ENCODE measurements at regions not wholly inside any gene's neighbourhood (a gene's known extent, or its start where the extent isn't known, plus 50 kb on each side); places are given as distances from the start of the nearest gene placed in this dataset.

GRCh38 chr2:187640926-187641510 is 86.8 kb upstream of the TFPI start:
- DNase-seq = no peak
- no peak for ATAC-seq (ENCODE audit: insufficient read depth, low FRiP score)
- no peak for TF ChIP-seq CTCF (IDR thresholded peaks at IDR 0.05; ENCODE audit: control extremely low read depth, extremely low read depth)
- Histone ChIP-seq H3K27me3 (ENCODE audit: control insufficient read depth in 3 of 3, insufficient read depth in 3 of 3, low read length in 2 of 3) (no peaks in the 10 kb centered on the region), H3K9me3 (ENCODE audit: control insufficient read depth in 4 of 4, insufficient read depth in 3 of 4, low read length in 3 of 4) (peaks cover 0 to 4% (median 0%) of the 10 kb centered on the region in 4 donors), H3K4me3 (no peak overlapping the region), H3K4me1 (ENCODE audit: control insufficient read depth in 5 of 5, insufficient read depth in 5 of 5, low read length in 5 of 5) (no peaks in the 10 kb centered on the region), H3K27ac (ENCODE audit: low read depth in 1 of 2, low read length in 1 of 2) (no peak overlapping the region), H3K9ac (ENCODE audit: insufficient read depth in 1 of 2, low read length in 2 of 2) (no peak overlapping the region), H3K36me3 (ENCODE audit: control insufficient read depth in 4 of 4, insufficient read depth in 4 of 4, low read length in 4 of 4) (no peaks in the 10 kb centered on the region)
- 89% methylated on average over 6 of the region's 6 CpGs for WGBS, 2 donors

GRCh38 chr2:187642498-187642897 is 88.3 kb upstream of the TFPI start:
- WGBS, 2 donors = 77 to 83% methylated on average over 4 of the region's 4 CpGs
- Histone ChIP-seq H3K9me3 (ENCODE audit: control insufficient read depth in 4 of 4, insufficient read depth in 3 of 4, low read length in 3 of 4) (peaks cover 0 to 1% (median 0%) of the 10 kb centered on the region in 4 donors), H3K36me3 (ENCODE audit: control insufficient read depth in 4 of 4, insufficient read depth in 4 of 4, low read length in 4 of 4) (no peaks in the 10 kb centered on the region), H3K4me3 (no peak overlapping the region), H3K4me1 (ENCODE audit: control insufficient read depth in 5 of 5, insufficient read depth in 5 of 5, low read length in 5 of 5) (no peaks in the 10 kb centered on the region), H3K9ac (ENCODE audit: insufficient read depth in 1 of 2, low read length in 2 of 2) (no peak overlapping the region), H3K27me3 (ENCODE audit: control insufficient read depth in 3 of 3, insufficient read depth in 3 of 3, low read length in 2 of 3) (no peaks in the 10 kb centered on the region), H3K27ac (ENCODE audit: low read depth in 1 of 2, low read length in 1 of 2) (no peak overlapping the region)
- no peak for DNase-seq
- ATAC-seq (ENCODE audit: insufficient read depth, low FRiP score) = no peak
- no peak for TF ChIP-seq CTCF (IDR thresholded peaks at IDR 0.05; ENCODE audit: control extremely low read depth, extremely low read depth)

GRCh38 chr2:187644486-187644885 is 90.3 kb upstream of the TFPI start:
- no peaks in the 10 kb centered on the region for H3K36me3 ChIP-seq (ENCODE audit: control insufficient read depth in 4 of 4, insufficient read depth in 4 of 4, low read length in 4 of 4)
- H3K27me3 ChIP-seq (ENCODE audit: control insufficient read depth in 3 of 3, insufficient read depth in 3 of 3, low read length in 2 of 3) = no peaks in the 10 kb centered on the region
- H3K9me3 ChIP-seq (ENCODE audit: control insufficient read depth in 4 of 4, insufficient read depth in 3 of 4, low read length in 3 of 4) = no peaks in the 10 kb centered on the region
- ATAC-seq (ENCODE audit: insufficient read depth, low FRiP score) (no peak), DNase-seq (no peak)
- H3K9ac ChIP-seq (ENCODE audit: insufficient read depth in 1 of 2, low read length in 2 of 2) = no peak overlapping the region
- no peak for TF ChIP-seq CTCF (IDR thresholded peaks at IDR 0.05; ENCODE audit: control extremely low read depth, extremely low read depth)
- no peak overlapping the region for H3K4me3 ChIP-seq
- no peak overlapping the region for H3K27ac ChIP-seq (ENCODE audit: low read depth in 1 of 2, low read length in 1 of 2)
- H3K4me1 ChIP-seq (ENCODE audit: control insufficient read depth in 5 of 5, insufficient read depth in 5 of 5, low read length in 5 of 5) = no peaks in the 10 kb centered on the region

GRCh38 chr2:187644981-187645380 is 90.7 kb upstream of the TFPI start:
- Histone ChIP-seq H3K27ac (ENCODE audit: low read depth in 1 of 2, low read length in 1 of 2) (no peak overlapping the region), H3K4me1 (ENCODE audit: control insufficient read depth in 5 of 5, insufficient read depth in 5 of 5, low read length in 5 of 5) (no peaks in the 10 kb centered on the region), H3K27me3 (ENCODE audit: control insufficient read depth in 3 of 3, insufficient read depth in 3 of 3, low read length in 2 of 3) (no peaks in the 10 kb centered on the region), H3K4me3 (no peak overlapping the region), H3K9ac (ENCODE audit: insufficient read depth in 1 of 2, low read length in 2 of 2) (no peak overlapping the region), H3K9me3 (ENCODE audit: control insufficient read depth in 4 of 4, insufficient read depth in 3 of 4, low read length in 3 of 4) (no peaks in the 10 kb centered on the region), H3K36me3 (ENCODE audit: control insufficient read depth in 4 of 4, insufficient read depth in 4 of 4, low read length in 4 of 4) (no peaks in the 10 kb centered on the region)
- DNase-seq = no peak
- ATAC-seq (ENCODE audit: insufficient read depth, low FRiP score) = no peak
- no peak for TF ChIP-seq CTCF (IDR thresholded peaks at IDR 0.05; ENCODE audit: control extremely low read depth, extremely low read depth)
- 86 to 87% methylated on average over 1 of the region's 1 CpG for WGBS, 2 donors

Measured in lung (tissue), 11 donors.